ENCODE measurements at regions not wholly inside any gene's neighbourhood (a gene's known extent, or its start where the extent isn't known, plus 50 kb on each side); places are given as distances from the start of the nearest gene placed in this dataset.

DNA sequence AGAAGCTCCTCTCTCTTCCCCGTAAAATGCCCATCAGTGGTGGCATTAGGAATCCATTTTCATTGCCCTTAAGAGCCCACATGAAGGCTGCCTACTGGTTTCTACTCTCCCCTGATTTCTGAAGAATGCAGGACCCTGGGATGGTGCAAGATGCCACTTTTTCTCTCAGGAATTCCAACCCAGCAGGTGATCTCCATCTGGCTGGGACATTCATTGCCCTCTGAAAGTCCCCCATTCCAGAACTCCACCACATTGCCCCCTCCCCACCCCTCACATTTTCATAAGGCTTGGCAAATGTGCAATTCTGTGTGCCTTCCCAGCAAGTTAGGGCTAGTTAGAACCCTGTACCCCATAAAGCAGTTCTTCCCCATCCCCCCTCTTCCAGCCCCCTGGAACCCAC is 88.0 kb downstream of the BANF2 start:
- TF ChIP-seq, protein P1, sequence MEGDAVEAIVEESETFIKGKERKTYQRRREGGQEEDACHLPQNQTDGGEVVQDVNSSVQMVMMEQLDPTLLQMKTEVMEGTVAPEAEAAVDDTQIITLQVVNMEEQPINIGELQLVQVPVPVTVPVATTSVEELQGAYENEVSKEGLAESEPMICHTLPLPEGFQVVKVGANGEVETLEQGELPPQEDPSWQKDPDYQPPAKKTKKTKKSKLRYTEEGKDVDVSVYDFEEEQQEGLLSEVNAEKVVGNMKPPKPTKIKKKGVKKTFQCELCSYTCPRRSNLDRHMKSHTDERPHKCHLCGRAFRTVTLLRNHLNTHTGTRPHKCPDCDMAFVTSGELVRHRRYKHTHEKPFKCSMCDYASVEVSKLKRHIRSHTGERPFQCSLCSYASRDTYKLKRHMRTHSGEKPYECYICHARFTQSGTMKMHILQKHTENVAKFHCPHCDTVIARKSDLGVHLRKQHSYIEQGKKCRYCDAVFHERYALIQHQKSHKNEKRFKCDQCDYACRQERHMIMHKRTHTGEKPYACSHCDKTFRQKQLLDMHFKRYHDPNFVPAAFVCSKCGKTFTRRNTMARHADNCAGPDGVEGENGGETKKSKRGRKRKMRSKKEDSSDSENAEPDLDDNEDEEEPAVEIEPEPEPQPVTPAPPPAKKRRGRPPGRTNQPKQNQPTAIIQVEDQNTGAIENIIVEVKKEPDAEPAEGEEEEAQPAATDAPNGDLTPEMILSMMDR (IDR thresholded peaks at IDR 0.05; ENCODE audit: low read depth, low read length), result no peak
- no peak for TF ChIP-seq POLR2A (IDR thresholded peaks at IDR 0.05; ENCODE audit: extremely low read depth, insufficient read length)
